ENCODE measurements at regions not wholly inside any gene's neighbourhood (a gene's known extent, or its start where the extent isn't known, plus 50 kb on each side); places are given as distances from the start of the nearest gene placed in this dataset.

DNA sequence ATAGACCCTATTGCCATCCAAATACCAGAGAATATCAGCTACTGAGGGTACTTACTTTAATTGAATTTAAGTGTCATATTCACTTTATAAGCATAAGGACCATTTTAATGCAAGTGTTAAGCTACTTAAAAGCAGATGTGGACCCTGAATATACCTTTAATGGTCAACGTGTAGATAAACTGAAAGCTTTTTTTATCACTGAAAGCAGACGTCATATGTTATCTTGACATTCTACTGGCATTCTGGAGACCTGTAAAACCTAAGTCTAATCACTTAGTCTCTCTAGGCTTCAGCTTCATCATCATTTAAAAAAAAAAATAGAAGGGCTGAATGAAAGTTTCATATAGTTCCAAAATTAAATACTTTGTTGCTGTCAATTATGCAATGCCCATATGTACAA is 116.5 kb downstream of the ELAPOR2 start:
- DNase-seq, result no peak

- no peak for DNase-seq
These were observed 117.4 kb downstream of the ELAPOR2 start for GRCh38 chr7:86942081-86942480.

GRCh38 chr7:86939197-86939814 is 120.1 kb downstream of the ELAPOR2 start:
- DNase-seq, result peak; percentile 82

DNA sequence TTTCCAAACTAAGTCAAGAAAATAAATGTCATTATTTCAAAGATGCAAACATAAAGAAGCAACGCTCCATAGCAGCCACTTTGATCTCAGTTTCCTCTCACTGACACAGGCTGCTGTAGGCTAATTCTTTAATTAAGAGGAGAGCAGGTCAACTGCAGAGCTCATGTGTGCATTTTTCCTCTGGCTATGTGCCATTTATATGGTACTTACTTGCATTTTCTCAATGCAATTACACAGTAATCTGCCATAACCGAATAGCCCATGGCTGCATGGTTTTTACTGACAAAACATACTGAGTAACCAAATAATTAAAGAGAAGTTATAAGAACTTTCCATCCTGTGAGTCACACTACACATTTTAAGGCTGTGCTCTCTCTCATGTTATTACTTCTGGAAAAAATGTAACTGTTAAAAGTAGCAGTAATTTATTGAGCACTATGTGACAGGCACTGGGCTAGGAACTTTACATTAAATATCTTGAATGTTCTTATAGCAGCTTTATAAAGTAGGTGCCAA is 122.0 kb downstream of the ELAPOR2 start:
- DNase-seq, result no peak

DNA sequence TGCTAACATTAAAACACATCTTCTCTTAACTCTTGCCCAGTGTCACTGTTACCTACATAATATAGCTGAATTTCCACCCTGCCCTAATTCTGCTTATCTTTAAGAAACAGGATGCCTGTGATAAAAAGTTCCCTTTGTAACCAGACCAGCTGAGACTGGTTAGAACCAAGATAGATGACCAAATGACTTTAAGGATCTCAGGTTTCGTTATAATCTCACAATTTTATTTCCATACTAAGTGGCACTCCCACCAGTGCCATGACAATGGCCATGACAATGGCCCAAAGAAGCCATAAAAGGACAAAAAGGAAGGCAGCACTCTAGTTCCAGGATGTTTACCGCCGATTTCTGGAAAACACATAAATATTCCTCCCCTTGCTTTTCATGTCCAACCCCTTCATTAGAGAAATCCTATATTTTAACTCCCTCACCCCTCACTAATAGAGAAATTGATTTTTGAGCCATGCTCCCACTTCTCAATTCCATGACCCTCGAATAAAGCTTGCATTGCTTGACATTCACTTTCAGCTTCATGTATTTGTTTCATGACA is 126.1 kb downstream of the ELAPOR2 start:
- no peak for DNase-seq

DNA sequence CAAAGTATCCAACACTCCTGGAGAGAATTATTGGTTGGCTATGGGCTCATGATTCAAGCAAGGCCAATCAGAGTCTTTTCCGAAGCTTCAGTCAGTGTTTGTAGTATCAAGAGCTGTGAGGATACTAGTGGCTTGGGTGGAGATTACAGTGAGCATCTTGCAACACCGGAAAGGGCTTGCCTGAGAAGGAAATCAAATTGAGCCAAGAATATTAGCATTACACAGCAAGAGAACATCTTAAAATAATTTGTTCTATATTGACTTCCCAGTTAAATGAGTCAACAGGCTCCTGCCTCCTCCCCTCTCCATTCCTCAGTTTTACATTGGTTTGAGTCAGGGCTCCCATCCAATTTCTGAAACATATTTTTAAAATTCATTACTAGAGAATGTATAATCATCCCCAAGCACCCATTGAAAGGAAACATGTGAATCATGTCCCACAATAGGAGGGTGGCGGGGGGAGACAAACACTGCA is 127.4 kb downstream of the ELAPOR2 start:
- peak; percentile 16 for DNase-seq

GRCh38 chr7:86931439-86931838 is 128.0 kb downstream of the ELAPOR2 start:
- no peak for DNase-seq

GRCh38 chr7:86930554-86931307 is 128.7 kb downstream of the ELAPOR2 start:
- no peak for DNase-seq

- no peak for DNase-seq
These were observed 130.0 kb downstream of the ELAPOR2 start for GRCh38 chr7:86929293-86930109.

DNA sequence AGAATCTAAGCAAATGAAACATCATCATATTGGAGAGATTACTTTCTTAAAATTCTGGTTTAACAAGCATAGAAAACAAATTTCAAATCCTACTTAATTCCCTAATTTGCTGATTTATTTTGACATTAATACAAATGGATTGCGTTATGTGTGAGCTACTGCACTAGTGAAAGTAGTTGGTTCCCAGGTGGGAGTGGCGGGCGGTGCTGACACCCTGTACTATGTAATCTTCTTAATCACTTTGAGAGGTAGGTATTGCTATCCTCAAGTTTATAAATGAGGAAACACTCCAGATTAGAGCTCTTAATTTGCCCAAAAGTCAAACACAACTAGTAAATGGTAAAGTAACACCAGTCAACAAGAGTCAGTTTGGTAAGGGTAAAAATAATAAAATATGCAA is 131.1 kb downstream of the ELAPOR2 start:
- no peak for DNase-seq

DNA sequence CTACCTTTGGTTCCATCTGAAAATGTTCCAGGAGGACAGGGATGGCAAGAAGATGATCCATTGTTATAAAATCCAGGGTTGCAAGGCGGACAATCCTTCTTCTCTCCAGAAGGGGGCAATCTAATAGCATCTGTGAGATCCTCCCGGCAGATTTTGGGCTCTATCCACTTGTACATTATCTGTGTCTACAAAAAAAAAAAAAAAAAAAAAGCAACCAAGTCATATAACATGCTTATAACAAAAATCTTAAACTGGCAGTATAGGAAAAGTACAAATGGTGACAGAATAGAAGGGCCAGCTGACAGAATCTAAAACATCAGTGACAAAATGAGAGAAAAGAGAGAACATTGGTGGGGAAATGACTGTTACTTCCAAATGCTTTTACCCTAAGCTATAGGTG is 132.7 kb downstream of the ELAPOR2 start:
- peak; percentile 49 for DNase-seq

DNA sequence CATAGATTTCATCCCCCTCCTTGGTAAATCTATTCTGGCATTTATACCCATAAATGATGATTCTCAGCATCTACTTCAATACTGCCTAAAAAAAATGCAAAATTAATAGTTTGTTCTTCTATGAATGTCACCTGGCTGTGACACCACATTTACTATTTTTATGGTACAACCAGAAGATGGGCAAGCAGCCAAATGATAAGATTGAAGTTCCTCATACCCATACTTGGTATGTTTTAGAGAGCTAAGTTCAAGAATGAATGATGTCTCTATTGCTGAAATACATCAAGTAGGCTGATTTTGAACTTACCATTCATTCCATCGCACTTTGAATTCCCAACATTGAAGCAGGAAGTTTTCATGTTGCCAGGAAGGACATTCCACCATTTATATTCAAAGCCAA is 134.2 kb downstream of the ELAPOR2 start:
- DNase-seq, result no peak

GRCh38 chr7:86923527-86923926 is 135.9 kb downstream of the ELAPOR2 start:
- no peak for DNase-seq

DNA sequence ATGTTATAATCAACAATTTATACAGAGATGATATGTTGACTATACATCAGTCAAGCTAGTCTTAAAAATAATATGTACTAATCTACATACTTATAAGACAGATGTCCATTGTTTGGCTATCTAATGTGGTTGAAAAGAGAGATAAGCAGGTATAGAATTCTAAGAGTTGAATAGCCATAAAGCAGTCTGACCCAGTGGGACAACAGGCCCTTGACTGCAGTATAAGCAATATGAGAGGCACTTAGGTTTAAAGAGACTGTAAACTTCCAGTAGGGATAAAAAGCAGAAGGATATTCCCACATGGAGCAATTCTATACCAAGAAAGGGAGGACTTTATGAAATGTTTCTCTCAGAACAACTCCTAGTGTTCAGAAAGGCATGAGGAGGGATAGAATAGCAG is 139.3 kb downstream of the ELAPOR2 start:
- DNase-seq, result no peak

GRCh38 chr7:86918245-86918644 is 141.2 kb downstream of the ELAPOR2 start:
- no peak for DNase-seq

- DNase-seq, result no peak
These were observed 143.1 kb downstream of the ELAPOR2 start for GRCh38 chr7:86916277-86916825.

- no peak for DNase-seq
These were observed 144.9 kb downstream of the ELAPOR2 start for GRCh38 chr7:86914551-86914950.

Data from tongue (tissue), 1 donor.